Hepatocyte (in vitro differentiated cells): ENCODE measurements at regions not wholly inside any gene's neighbourhood (a gene's known extent, or its start where the extent isn't known, plus 50 kb on each side); places are given as distances from the start of the nearest gene placed in this dataset.

Experiments
- DNase-seq: peaks from one replicate; pipeline ENCODE4 v3.0.0-alpha.2; 2016; ENCODE audit warnings: low spot score
- H2AFZ ChIP-seq: fragments of 200-600 bp; sonication (generic); 2 replicates; pipeline ENCODE4 v1.6.0; 2016; ENCODE audit warnings: antibody characterized with exemption, mild to moderate bottlenecking
- H3K27ac ChIP-seq: fragments of 200-600 bp; sonication (generic); 2 replicates; pipeline ENCODE4 v1.5.1; 2016; ENCODE audit warnings: mild to moderate bottlenecking
- H3K27me3 ChIP-seq: fragments of 200-600 bp; sonication (generic); 2 replicates; pipeline ENCODE4 v1.6.1; 2016
- H3K36me3 ChIP-seq: fragments of 200-600 bp; sonication (generic); replicated peaks from 2 replicates; pipeline ENCODE4 v1.5.1; 2016; ENCODE audit warnings: low read depth; ENCODE audit not compliant: insufficient read depth
- H3K4me1 ChIP-seq: fragments of 200-600 bp; sonication (generic); 2 replicates; pipeline ENCODE4 v1.5.1; 2016; ENCODE audit warnings: mild to moderate bottlenecking, moderate library complexity; ENCODE audit not compliant: insufficient read depth
- H3K4me2 ChIP-seq: fragments of 200-600 bp; sonication (generic); 2 replicates; pipeline ENCODE4 v1.6.0; 2016
- H3K4me3 ChIP-seq: fragments of 200-600 bp; sonication (generic); 2 replicates; pipeline ENCODE4 v1.5.1; 2016; ENCODE audit warnings: mild to moderate bottlenecking
- H3K79me2 ChIP-seq: fragments of 200-600 bp; sonication (generic); 2 replicates; pipeline ENCODE4 v1.6.0; 2017; ENCODE audit warnings: mild to moderate bottlenecking
- H3K9me2 ChIP-seq: fragments of 200-600 bp; sonication (generic); replicated peaks from 2 replicates; pipeline ENCODE4 v1.6.0; 2017; ENCODE audit warnings: mild to moderate bottlenecking; ENCODE audit not compliant: insufficient read depth
- H3K9me3 ChIP-seq: fragments of 200-600 bp; sonication (generic); 2 replicates; pipeline ENCODE4 v1.5.1; 2016; ENCODE audit warnings: low read depth, mild to moderate bottlenecking
- H4K20me1 ChIP-seq: fragments of 200-600 bp; sonication (generic); 2 replicates; pipeline ENCODE4 v1.6.0; 2016; ENCODE audit warnings: mild to moderate bottlenecking; ENCODE audit not compliant: insufficient read depth, poor library complexity, severe bottlenecking
- CTCF ChIP-seq: fragments of 200-600 bp; sonication (generic); IDR thresholded peaks from 2 replicates; pipeline ENCODE4 v1.5.1; 2016; ENCODE audit warnings: antibody characterized with exemption, mild to moderate bottlenecking; ENCODE audit not compliant: poor library complexity
- EZH2 ChIP-seq: fragments of 200-600 bp; sonication (generic); IDR thresholded peaks from 2 replicates; pipeline ENCODE4 v1.6.1; 2016; ENCODE audit warnings: antibody characterized with exemption, mild to moderate bottlenecking, borderline replicate concordance
- EZH2phosphoT487 ChIP-seq: fragments of 200-600 bp; sonication (generic); IDR thresholded peaks from one replicate; pipeline ENCODE4 v1.6.1; 2018; ENCODE audit warnings: antibody characterized with exemption, mild to moderate bottlenecking, low read depth, moderate library complexity; ENCODE audit not compliant: unreplicated experiment, severe bottlenecking
- WGBS: methylation state at CpG from one replicate; pipeline ENCODE4 v1.1.6; 2016; ENCODE audit warnings: low lambda C conversion rate; ENCODE audit errors: missing lambda C conversion rate; 5-methylcytosine and 5-hydroxymethylcytosine counted together

GRCh38 chr10:131006458-131007256 lies 304.9 kb downstream of the TCERG1L start:
- no peak overlapping the region for H3K27ac ChIP-seq
- TF ChIP-seq CTCF: no peak
- TF ChIP-seq EZH2: no peak
- no peak for TF ChIP-seq EZH2phosphoT487
- no peak overlapping the region for H3K4me3 ChIP-seq
- H3K36me3 ChIP-seq: no peaks in the 10 kb centered on the region
- H3K9me3 ChIP-seq: no peaks in the 10 kb centered on the region
- no peaks in the 10 kb centered on the region for H3K4me1 ChIP-seq
- H3K4me2 ChIP-seq: no peak overlapping the region
- H4K20me1 ChIP-seq: no peaks in the 10 kb centered on the region
- H3K79me2 ChIP-seq: no peaks in the 10 kb centered on the region
- H3K27me3 ChIP-seq: peaks cover 6% of the 10 kb centered on the region
- WGBS: 86% methylated on average over 10 of the region's 10 CpGs
- no peak for DNase-seq
- H3K9me2 ChIP-seq: no peaks in the 10 kb centered on the region
- H2AFZ ChIP-seq: no peak overlapping the region

- DNase-seq: no peak
- no peak overlapping the region for H3K27ac ChIP-seq
- no peaks in the 10 kb centered on the region for H3K27me3 ChIP-seq
- WGBS: 70% methylated on average over 5 of the region's 5 CpGs
- no peaks in the 10 kb centered on the region for H3K9me2 ChIP-seq
- no peak overlapping the region for H2AFZ ChIP-seq
- H3K9me3 ChIP-seq: no peaks in the 10 kb centered on the region
- no peaks in the 10 kb centered on the region for H3K36me3 ChIP-seq
- H3K79me2 ChIP-seq: no peaks in the 10 kb centered on the region
- no peaks in the 10 kb centered on the region for H4K20me1 ChIP-seq
- H3K4me3 ChIP-seq: no peak overlapping the region
- no peak overlapping the region for H3K4me2 ChIP-seq
- H3K4me1 ChIP-seq: no peaks in the 10 kb centered on the region
- TF ChIP-seq CTCF (no peak), EZH2 (no peak), EZH2phosphoT487 (no peak)
These were observed 301.7 kb downstream of the TCERG1L start for GRCh38 chr10:131009791-131010190.

- Histone ChIP-seq H4K20me1 (no peaks in the 10 kb centered on the region), H3K9me3 (no peaks in the 10 kb centered on the region), H2AFZ (no peak overlapping the region), H3K27ac (no peak overlapping the region), H3K4me2 (no peak overlapping the region), H3K9me2 (no peaks in the 10 kb centered on the region), H3K79me2 (no peaks in the 10 kb centered on the region), H3K4me3 (no peak overlapping the region), H3K4me1 (no peaks in the 10 kb centered on the region), H3K36me3 (no peaks in the 10 kb centered on the region), H3K27me3 (no peaks in the 10 kb centered on the region)
- TF ChIP-seq EZH2: no peak
- TF ChIP-seq EZH2phosphoT487: no peak
- no peak for TF ChIP-seq CTCF
- WGBS: 93% methylated on average over 11 of the region's 11 CpGs
- no peak for DNase-seq
These were observed 300.5 kb downstream of the TCERG1L start for GRCh38 chr10:131010965-131011575.
